HL-60 (cell line): ENCODE measurements at regions not wholly inside any gene's neighbourhood (a gene's known extent, or its start where the extent isn't known, plus 50 kb on each side); places are given as distances from the start of the nearest gene placed in this dataset.

Experiments
- DNase-seq, 2 experiments: peaks; one replicate each; pipeline ENCODE4 v3.0.0-alpha.2; 2010 to 2020; ENCODE audit warnings: low read depth in 1 of 2, low spot score in 1 of 2
- H3K27ac ChIP-seq: fragments of 250-450 bp; sonication (Bioruptor Pico); replicated peaks from 2 replicates; pipeline ENCODE4 v1.5.1; 2020; ENCODE audit warnings: mild to moderate bottlenecking, moderate library complexity
- H3K27me3 ChIP-seq: fragments of 250-450 bp; sonication (Bioruptor Pico); 2 replicates; pipeline ENCODE4 v1.5.1; 2021; ENCODE audit warnings: mild to moderate bottlenecking, moderate library complexity; ENCODE audit not compliant: insufficient read depth, poor library complexity, severe bottlenecking
- H3K4me3 ChIP-seq: replicated peaks from 2 replicates; pipeline ENCODE4 v1.5.1; 2011; ENCODE audit warnings: mild to moderate bottlenecking, control low read depth, low read length; ENCODE audit not compliant: insufficient read depth
- CTCF ChIP-seq: IDR thresholded peaks from one replicate; pipeline ENCODE4 v1.5.1; 2011; ENCODE audit warnings: low read length, control low read depth, inconsistent platforms; ENCODE audit not compliant: insufficient read depth
- GABPA ChIP-seq: IDR thresholded peaks from 2 replicates; pipeline ENCODE4 v1.6.1; 2012; ENCODE audit warnings: low read depth
- POLR2AphosphoS5 ChIP-seq: IDR thresholded peaks from 2 replicates; pipeline ENCODE4 v1.6.1; 2012; ENCODE audit warnings: low read depth
- REST ChIP-seq: IDR thresholded peaks from 2 replicates; pipeline ENCODE4 v1.6.1; 2012; ENCODE audit warnings: low read depth; ENCODE audit not compliant: insufficient replicate concordance
- SPI1 ChIP-seq: IDR thresholded peaks from 2 replicates; pipeline ENCODE4 v1.6.1; 2012; ENCODE audit warnings: low read depth, mild to moderate bottlenecking, borderline replicate concordance

- H3K27ac ChIP-seq, result no peak overlapping the region
- no peak for TF ChIP-seq REST
- TF ChIP-seq GABPA, result no peak
- no peak for TF ChIP-seq CTCF
- TF ChIP-seq SPI1, result no peak
- TF ChIP-seq POLR2AphosphoS5, result no peak
- DNase-seq, result no peak
- no peaks in the 10 kb centered on the region for H3K27me3 ChIP-seq
- no peak overlapping the region for H3K4me3 ChIP-seq
These were observed 81.5 kb upstream of the YWHAQ start for GRCh38 chr2:9712263-9712662.

GRCh38 chr2:9714630-9715214, 83.9 kb upstream of the YWHAQ start:
- no peak for DNase-seq
- Histone ChIP-seq H3K27ac (no peak overlapping the region), H3K4me3 (no peak overlapping the region), H3K27me3 (no peaks in the 10 kb centered on the region)
- TF ChIP-seq SPI1, result no peak
- TF ChIP-seq REST, result no peak
- no peak for TF ChIP-seq GABPA
- no peak for TF ChIP-seq CTCF
- no peak for TF ChIP-seq POLR2AphosphoS5

- no peaks in the 10 kb centered on the region for H3K27me3 ChIP-seq
- H3K27ac ChIP-seq, result no peak overlapping the region
- no peak for TF ChIP-seq CTCF
- no peak for TF ChIP-seq GABPA
- no peak for TF ChIP-seq REST
- TF ChIP-seq SPI1, result no peak
- TF ChIP-seq POLR2AphosphoS5, result no peak
- H3K4me3 ChIP-seq, result no peak overlapping the region
- DNase-seq, result no peak
These were observed 84.4 kb upstream of the YWHAQ start for GRCh38 chr2:9715238-9715637.
